Vagina (tissue), 2 donors: ENCODE measurements at regions not wholly inside any gene's neighbourhood (a gene's known extent, or its start where the extent isn't known, plus 50 kb on each side); places are given as distances from the start of the nearest gene placed in this dataset.

ENCODE experiments used
- CTCF ChIP-seq, 3 experiments: fragments of 450-650 bp in 2 of 3; fragments of 200-600 bp in 1 of 3; sonication (generic) in 1 of 3; IDR thresholded peaks; one replicate each; pipeline ENCODE4 v1.5.1; 2017 to 2019; ENCODE audit warnings: antibody characterized with exemption in 3 of 3, mild to moderate bottlenecking in 2 of 3, moderate library complexity in 2 of 3
- POLR2A ChIP-seq, 2 donors: fragments of 450-650 bp; IDR thresholded peaks; one replicate each; pipeline ENCODE4 v1.6.1; 2017; ENCODE audit warnings: antibody characterized with exemption in 2 of 2, mild to moderate bottlenecking in 2 of 2, moderate library complexity in 2 of 2

GRCh38 chr3:23752126-23752525 lies 53.6 kb upstream of the UBE2E1 start:
- TF ChIP-seq CTCF (IDR thresholded peaks at IDR 0.05) (no peak), POLR2A (IDR thresholded peaks at IDR 0.05) (no peak)
